Suppressor macrophage (primary cell): ENCODE measurements at regions not wholly inside any gene's neighbourhood (a gene's known extent, or its start where the extent isn't known, plus 50 kb on each side); places are given as distances from the start of the nearest gene placed in this dataset.
"Not testable (repeated sequence)": the region's sequence is repeated elsewhere in the genome, so short reads cannot be mapped to it uniquely, and the experiment has no call there.

Experiments used
- DNase-seq, 4 experiments: peaks; one replicate each; pipeline ENCODE4 v3.0.0-alpha.2; 2020 to 2022

GRCh38 chr6:78511009-78511408, 356.3 kb upstream of the IRAK1BP1 start:
- no peak for DNase-seq

DNA sequence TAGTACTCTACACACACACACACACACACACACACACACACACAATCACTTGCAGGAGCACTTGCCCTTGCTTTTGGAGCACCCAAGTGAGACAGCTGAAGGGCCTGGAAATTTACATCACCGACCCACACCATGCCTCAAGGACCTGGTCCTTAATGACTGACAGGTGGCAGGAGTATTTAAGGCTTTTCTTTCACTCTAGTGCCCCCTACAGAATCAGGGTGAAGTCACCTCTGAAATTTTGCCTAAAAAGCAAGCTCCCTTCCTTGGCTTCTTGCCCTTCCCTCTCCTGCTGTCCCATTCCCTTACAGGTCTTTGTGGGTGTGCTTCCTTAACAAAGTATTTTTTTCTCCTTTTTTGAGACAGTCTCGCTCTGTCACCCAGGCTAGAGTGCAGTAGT, 353.5 kb upstream of the IRAK1BP1 start:
- no peak for DNase-seq

DNA sequence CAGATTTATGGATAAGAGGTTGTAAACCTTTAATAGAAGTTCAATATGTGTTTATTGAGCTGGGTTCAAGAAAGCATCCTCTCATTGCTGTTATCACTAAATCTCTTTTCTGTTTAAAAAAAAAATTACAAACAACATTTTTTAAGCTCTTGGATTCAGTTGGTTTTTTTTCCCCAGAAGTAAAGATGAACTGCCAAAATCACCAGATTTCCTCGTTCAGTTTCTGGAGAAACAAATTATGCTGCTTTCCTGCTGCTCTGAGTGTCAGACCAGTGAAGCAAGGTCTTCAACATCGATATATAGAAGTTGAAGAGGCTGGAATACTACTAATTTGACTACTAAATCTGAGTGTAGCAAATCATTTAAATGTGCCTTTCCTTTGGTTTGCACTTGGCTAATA, 352.1 kb upstream of the IRAK1BP1 start:
- no peak for DNase-seq

DNA sequence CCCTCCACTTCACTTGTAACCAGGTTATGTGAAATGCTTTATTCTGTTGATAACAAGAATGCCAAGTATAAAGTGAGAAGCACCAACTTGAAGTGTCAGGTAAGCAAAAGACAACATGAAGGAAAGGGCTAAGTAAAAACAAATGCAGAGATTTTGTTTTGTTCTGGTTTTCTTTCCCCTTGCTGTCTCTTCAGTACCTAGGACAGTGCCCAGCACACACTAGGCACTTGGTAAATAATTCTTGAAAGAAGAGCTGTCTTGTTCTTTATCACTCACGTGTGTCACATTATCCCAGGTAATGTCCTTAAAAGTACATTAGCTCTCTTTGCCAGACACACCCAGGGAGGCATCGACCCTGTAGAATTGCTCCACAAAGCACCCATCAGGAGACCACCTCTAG, 350.0 kb upstream of the IRAK1BP1 start:
- DNase-seq = no peak

DNA sequence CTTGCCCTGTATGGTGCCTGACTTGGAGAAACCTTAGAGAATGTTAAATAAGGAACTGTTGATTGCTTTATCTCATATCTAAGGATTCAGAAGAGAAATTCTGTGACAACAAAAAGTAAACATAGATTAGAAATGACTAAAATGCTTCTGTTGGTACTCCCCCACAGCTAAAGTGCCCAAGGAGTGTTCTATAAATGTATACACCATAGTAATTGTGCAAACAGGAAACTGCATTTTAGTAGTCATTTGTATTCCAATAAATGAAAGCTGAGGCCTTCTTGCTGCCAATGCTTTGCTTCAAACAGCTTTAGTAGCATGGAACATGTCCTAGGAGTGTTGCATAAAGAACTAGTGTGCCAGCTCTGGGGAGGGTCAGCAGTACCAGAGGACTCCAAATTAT, 343.7 kb upstream of the IRAK1BP1 start:
- no peak for DNase-seq

- DNase-seq = no peak
Measured at GRCh38 chr6:78525976-78526375, 341.4 kb upstream of the IRAK1BP1 start.

- DNase-seq = no peak
Measured at GRCh38 chr6:78526432-78526831, 340.9 kb upstream of the IRAK1BP1 start.

DNA sequence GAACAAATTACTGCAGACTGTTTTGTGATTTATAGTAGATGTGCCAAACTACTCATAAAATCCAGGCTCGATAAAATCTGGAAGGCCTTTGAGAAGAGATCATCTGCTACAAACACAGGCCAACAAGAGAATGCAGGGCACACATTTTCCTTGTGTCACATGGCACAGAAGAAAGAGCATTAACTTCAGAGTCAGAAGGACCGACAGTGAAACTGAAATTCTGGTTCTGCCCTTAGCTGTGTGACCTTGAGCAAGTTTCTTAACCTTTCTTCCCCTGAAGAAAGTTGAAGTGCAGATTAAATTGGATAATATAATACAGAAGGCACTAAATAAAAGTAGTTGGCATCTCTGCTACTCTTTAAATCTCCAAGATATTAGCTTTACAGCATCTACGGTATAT, 338.4 kb upstream of the IRAK1BP1 start:
- no peak for DNase-seq

DNA sequence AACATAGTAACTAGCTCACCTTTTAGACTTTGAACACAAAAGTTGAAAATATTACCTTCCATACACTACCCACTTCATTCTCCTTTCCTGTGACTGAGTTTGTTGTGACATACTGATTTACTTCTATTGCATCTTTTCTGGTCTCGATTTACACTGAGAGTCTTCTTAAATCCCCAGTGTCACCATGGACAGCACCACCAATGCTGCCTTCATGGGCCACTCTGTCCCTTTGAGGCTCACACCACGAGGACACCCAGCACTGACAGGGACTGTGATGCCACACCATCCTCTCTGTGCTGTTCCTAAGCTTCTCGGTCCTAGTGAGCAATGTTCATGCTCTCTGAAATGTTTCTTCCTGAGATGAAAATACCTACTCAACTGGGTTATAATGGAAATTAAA, 337.1 kb upstream of the IRAK1BP1 start:
- no peak for DNase-seq

GRCh38 chr6:78533426-78533825, 333.9 kb upstream of the IRAK1BP1 start:
- DNase-seq = no peak

GRCh38 chr6:78533876-78534275, 333.5 kb upstream of the IRAK1BP1 start:
- no peak for DNase-seq

DNA sequence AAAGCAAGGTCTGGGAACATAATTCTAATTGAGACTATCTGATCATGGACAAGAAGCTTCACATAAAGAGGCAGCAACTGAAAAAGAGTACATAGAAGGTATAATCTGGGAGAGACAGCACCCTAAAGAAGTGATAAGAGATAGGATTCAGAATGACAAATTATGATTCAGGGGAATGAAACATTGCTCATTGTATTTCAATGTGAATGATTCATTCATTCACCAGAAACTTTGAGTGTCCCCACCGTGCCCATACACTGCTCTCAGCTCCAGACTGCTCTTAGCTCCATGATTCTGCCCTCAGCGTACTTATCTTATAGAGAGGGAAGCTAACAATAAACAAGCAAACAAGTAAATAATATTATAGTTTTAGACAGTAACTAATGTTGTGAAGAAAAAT, 329.3 kb upstream of the IRAK1BP1 start:
- no peak for DNase-seq

- not testable (repeated sequence) for DNase-seq
Measured at GRCh38 chr6:78547636-78548035, 319.7 kb upstream of the IRAK1BP1 start.

DNA sequence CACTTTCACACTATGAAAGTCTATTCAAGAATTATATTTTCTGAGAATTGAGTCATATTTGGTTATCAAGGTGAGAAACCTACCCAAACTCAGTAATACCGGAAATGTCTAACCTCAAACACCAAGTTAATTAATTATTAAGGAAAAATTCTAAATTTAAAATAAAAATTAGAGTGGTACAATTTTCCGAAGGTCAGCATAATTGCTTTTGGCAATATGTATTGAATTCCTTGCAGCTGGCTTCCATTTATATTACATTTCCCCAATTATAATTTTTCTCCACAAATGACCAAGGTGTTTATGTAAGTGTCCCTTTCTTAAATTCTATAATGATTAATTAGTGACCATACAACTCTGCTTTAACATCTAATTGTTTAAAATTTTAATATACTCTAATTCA, 316.0 kb upstream of the IRAK1BP1 start:
- DNase-seq = no peak

DNA sequence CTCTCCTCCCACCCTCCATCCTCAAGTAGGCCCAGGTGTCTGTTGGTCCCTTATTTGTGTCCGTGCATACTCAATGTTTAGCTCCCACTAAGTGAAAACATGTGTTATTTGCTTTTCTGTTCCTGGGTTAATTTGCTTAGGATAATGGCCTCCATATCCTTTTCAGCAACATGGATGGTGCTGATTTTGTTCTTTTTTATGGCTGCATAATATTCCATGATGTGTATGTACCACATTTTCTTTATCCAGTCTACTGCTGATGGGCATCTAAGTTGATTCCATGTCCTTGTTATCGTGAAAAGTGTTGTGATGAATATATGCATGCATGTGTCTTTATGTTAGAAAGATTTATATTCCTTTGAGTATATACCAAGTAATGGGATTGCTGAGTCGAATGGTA, 314.9 kb upstream of the IRAK1BP1 start:
- no peak for DNase-seq

- DNase-seq = no peak
Measured at GRCh38 chr6:78554341-78554740, 313.0 kb upstream of the IRAK1BP1 start.

GRCh38 chr6:78559056-78559455, 308.3 kb upstream of the IRAK1BP1 start:
- no peak for DNase-seq

GRCh38 chr6:78561015-78561414, 306.3 kb upstream of the IRAK1BP1 start:
- no peak for DNase-seq

DNA sequence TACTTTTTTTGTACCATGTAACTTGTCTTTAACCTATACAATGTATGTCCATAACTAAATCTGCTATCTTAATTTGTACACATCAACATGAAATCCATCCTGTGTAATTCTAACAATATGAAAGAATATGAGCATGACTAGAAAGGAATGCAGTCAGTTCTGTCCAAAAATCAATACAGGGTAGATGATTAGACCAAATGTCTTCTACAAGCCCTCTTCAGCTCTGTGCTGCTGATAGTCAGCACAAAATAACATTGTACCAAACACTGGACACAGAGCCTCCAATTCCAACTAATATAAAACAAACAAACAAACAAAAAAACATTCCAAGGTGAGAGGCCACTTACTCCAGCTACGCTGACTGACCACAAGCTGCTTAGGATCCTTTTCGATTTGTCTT, 301.4 kb upstream of the IRAK1BP1 start:
- DNase-seq = no peak

DNA sequence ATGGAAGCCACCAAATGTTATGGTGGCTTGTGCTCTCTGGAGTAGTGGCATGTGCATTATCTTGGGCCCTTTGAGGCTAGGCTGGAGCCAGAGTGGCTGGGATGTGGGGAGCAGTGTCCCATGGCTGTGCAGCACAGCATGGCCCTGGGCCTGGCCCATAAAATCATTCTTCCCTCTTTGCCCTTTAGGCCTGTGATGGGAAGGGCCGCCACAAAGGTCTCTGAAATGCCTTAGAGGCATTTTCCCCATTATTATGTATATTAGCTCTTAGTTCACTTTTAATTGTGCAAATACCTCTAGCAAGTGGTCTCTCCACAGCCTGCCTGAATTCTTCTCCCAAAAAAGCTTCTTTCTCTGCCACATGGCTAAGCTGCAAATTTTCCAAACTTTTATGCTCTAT, 297.3 kb upstream of the IRAK1BP1 start:
- no peak for DNase-seq

DNA sequence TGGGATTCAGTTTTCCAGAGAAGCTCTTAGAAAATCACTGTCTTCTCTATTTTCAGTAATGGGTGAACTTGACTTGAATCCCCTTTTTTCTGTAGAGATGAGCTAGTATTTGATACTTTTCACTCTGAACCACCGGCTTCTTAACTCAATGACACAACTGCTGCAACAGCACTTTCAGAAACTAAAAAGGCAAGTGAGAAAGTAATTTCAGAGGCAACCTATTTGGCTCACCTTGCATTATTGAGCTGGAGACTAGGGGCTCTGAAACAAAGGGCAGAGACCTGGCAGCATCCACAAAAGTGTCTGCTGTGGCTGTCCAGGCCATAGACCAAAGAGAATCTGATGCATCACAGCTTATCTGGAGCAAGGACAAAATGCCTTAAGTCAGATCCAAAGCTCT, 289.8 kb upstream of the IRAK1BP1 start:
- DNase-seq = no peak

GRCh38 chr6:78578430-78578829, 288.9 kb upstream of the IRAK1BP1 start:
- no peak for DNase-seq

- no peak for DNase-seq
Measured at GRCh38 chr6:78580923-78581322, 286.4 kb upstream of the IRAK1BP1 start.

DNA sequence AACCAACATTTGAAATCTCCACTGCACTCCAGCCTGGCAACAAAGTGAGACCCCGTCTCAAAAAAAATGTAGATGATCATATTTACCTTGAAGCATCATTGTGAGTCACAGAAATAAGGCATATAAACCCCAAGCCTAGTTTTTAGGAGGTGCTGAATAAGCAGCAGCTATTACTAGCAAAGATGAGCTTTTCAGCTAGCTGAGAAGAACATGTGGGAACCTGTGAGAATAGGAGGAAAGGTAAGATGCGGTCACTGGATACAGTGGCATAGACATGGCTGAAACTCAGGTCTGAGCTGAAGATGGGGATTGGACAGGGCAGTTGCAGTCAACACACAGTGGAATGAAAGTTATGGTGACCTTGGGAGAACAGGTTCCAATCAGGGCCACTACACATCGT, 284.3 kb upstream of the IRAK1BP1 start:
- no peak for DNase-seq

DNA sequence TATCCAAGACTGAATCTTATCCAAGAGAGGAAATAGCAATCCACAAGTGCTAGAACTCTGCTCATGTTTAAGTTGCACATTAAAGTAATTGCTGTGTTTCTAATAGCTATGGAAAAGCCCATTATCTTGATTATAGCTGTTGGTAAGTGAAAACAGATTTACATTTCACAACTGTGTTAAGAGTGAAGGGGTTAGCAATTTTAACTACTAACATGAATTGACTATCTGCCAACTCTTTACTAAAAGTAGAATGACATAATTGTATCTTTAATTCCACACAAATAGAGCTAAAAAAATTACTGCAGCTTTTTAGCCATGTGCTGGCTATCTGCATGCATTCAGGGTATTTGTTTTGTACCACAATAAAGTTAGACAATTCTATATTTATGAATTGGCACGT, 277.9 kb upstream of the IRAK1BP1 start:
- DNase-seq = no peak
